Kidney capillary endothelial cell (primary cell): ENCODE measurements at regions not wholly inside any gene's neighbourhood (a gene's known extent, or its start where the extent isn't known, plus 50 kb on each side); places are given as distances from the start of the nearest gene placed in this dataset.

Source experiments
- DNase-seq: peaks from one replicate; pipeline ENCODE4 v3.0.0-alpha.2; 2018; ENCODE audit warnings: low spot score

GRCh38 chr12:39047539-39048262 is 142.3 kb upstream of the CPNE8 start:
- no peak for DNase-seq

DNA sequence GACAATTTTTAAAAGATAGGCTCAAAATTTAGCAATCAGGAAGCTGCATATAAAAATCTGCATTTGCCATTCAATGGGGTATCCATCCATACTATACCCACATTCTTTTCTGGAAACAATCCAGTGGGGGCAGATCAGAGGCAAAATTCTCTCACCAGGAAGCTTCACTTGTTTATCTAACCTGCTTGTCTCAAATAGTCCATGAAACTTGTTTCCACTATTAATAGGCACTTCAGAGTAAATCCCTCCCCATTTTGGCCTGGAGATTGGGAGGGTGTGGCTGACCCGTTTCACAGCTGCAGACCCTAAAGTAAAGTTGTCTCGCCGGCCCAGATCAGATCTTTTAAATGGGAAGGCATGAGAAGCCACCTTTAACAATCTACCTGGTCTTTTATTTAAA is 139.4 kb upstream of the CPNE8 start:
- no peak for DNase-seq

- DNase-seq, result no peak
Observed at GRCh38 chr12:39043424-39043822, 138.0 kb upstream of the CPNE8 start.

DNA sequence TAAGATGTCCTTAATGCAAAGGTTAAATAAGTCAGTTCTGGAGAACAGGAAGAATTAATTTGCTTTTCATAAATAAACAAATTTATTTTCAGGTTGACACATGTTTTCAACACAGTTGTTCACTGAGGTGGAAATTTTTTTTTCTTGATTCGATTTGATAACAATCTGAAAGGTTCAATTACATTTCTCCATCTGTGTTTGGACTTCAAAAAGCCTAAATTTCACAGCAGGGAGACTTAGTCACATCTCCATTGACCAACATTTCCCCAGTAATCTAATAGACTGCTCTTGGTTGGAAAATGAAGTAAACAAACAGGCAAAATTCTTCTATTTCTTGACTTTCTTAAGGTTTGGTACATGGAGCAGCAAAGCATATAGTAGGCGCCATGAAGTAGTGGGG is 134.9 kb upstream of the CPNE8 start:
- no peak for DNase-seq

GRCh38 chr12:39037115-39037514 is 131.7 kb upstream of the CPNE8 start:
- no peak for DNase-seq

DNA sequence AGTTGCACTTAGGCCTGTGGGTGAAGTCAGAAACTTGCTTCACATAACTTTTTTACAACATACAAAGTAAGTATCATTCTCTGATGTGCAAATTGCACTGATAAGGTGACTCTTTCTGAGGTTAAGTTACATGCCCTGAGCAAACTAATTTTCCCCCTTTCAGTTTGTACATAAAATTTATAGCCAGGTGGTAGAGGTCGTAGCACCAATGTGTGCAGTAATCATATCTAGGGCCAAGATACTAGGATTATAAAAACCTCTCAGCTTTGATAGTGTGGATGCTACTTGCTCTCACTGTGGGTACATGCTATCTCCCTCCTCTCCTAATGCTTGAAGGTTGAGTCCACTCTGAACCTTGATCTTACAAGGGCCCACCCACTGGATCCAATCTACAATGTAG is 130.7 kb upstream of the CPNE8 start:
- DNase-seq, result no peak

DNA sequence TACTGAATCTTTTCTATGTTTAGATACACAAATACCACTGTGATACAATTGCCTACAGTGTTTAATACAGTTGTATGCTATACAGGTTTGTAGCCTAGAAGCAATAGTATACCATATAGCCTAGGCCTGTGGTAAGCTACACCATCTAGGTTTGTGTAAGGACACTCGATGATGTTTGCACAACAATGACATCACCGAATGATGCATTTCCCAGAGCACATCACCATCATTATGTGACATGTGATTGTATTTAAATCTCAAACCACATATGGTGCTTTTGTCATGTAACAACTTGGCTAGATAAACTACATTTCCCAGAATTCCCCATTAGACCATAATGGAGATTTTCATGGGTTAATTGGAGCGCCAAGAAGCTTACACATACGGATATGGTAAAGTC is 128.4 kb upstream of the CPNE8 start:
- DNase-seq, result no peak

- DNase-seq, result no peak
Observed at GRCh38 chr12:39032448-39032847, 127.1 kb upstream of the CPNE8 start.

DNA sequence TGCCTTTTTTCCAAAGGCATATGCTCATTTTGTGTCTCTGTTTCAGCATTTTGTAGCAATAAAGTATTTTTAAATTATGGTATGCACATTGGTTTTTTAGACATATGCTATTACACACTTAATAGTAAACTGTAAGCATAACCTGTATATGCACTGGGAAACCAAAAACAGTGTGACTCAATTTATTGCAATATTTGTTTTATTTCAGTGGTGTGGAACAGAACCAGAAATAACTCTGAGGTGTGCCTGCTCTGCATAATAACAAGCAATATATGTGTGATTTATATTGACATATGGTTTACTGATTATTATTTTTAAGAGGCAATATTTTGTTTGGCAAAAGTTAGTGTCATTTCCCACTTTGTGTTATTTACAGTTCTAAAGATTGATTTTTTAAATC is 126.6 kb upstream of the CPNE8 start:
- DNase-seq, result no peak

DNA sequence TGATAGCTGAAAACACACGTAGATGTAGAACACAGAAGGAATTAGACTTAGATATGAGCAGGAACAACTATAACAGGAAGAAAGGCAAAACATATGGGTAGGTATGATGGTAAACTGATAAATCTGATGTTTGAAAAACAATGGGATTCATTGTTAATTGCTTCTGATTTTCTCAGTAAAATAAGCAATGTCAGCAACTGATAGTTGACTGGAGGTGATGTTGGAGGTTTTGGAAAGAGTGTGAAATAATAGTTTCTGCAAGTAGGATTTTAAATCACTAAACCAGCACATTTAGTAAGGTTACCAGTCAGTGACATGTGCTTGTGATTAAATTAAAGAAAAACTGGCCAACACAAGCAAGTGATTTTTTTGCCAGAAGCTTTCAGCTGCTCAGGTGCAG is 123.0 kb upstream of the CPNE8 start:
- no peak for DNase-seq

- no peak for DNase-seq
Observed at GRCh38 chr12:39012870-39013269, 107.5 kb upstream of the CPNE8 start.

GRCh38 chr12:39011166-39011565 is 105.8 kb upstream of the CPNE8 start:
- no peak for DNase-seq

- no peak for DNase-seq
Observed at GRCh38 chr12:39010406-39010805, 105.0 kb upstream of the CPNE8 start.

DNA sequence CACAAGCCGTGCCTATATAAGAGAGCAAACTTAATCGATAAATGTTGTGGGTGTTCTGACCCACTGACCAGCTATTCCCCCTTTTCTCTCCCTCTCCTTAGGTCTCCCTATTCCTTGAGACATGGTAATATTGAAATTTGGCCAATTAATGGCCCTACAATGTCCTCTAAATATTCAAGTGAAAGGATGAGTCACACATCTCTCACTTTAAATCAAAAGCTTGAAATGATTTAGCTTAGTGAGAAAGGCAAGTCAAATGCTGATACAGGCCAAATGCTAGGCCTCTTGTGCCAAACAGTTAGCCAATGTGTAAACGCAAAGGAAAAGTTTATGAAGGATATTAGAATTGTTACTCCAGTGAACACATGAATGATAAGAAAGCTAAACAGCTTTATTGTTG is 102.2 kb upstream of the CPNE8 start:
- no peak for DNase-seq

DNA sequence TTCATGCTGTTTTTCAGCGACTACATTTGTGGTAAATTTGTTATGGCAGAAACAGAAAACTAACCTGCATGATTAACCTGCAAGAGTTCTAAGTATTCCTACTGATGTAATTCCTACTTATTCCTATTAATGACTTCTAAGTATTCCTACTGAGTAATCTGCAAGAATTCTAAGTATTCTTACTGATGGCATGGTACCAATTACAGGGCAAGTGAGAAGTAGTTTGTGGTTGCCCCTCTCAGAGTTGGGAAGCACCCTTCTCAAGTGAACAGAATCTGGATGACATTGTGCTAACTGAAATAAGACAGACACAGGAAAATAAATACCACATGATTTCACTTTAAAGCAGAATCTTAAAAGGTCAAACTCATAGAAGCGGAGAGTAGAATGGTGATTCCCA is 100.9 kb upstream of the CPNE8 start:
- DNase-seq, result no peak

DNA sequence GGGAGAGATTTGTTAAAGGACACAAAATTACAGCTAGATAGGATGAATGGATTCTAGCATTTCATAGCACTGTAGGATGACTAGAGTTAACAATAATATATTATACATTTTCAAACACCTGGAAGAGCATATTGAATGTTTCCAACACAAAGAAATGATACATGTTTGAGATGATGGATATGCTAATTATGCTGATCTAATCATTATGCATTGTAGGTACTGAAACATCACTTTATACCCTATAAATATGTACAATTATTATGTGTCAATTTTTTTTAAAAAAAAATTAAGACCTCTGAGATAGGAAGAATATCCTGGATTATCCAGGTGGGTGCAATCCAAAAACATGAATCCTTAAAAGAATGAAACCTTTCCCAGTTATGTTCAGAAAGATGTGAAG is 100.3 kb upstream of the CPNE8 start:
- no peak for DNase-seq

DNA sequence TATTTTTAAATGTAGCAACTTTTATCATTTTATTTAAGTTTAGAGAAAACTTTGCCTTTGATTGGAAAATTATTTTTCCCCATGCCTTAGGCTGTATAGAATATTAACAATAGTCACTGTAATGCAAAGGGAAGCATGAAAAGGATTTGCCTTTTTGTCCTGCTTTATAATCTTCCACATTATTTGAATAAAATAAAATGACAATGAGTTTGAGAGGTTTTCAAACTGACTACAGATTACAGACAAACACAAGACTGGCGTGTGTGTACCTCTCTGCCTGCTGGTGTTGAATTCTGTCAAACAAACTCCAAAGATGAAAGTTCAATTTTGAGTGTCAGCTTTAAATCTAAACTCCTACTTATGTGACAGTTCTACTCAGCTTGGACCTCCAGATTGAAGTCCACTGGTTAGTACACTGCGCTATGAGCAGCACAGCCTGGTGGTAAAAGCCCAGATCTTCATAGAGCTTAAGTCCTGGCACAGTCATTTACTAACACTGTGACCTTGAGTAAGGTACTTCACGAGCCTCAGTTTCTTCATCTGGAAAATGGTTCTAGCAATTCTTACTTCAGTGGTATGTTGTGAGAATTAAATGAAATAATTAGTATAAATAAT is 98.3 kb upstream of the CPNE8 start:
- no peak for DNase-seq

DNA sequence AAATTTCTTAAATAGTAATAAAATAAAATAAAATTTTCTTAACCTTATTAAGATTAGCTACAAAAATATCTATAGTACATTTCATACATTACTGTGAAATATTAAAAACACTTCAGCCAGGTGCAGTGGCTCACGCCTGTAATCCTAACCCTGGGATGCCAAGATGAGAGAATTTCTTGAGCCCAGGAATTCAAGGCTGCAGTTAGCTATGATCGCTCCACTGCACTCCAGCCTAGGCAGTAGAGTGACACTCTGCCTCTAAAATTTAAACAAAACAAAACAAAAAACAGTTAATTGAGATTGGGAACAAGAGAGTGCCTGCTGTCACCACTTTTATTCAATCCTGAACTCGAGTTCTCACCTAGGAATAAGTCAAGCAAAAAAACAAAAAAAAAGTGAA is 95.0 kb upstream of the CPNE8 start:
- no peak for DNase-seq

DNA sequence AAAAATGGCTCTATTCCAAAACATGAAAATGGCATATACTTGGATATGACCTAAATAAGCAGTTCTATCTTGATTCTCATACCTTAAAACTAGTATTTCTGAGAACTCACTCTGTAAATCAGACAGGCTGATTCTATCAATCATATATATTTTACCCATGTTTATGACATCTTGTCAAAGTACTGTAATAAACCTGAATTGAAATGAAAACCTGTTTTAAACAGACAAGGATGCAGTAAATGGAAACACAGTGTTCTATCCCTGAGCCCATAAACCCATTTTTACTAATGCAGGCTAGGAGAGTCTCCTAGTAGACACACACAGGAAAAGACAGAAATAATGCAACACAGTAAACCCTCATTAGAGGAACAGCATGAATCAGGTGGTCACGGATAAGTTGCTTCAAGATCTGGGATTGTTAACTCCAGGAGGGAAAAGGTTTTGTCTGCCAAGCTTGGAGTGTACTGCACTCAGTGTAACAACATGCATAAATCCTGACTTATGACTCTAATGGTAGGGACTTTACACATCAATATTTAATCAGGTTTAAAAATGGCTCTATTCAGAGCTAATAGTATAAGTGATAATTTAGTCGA is 93.6 kb upstream of the CPNE8 start:
- DNase-seq, result no peak

- DNase-seq, result no peak
Observed at GRCh38 chr12:38995249-38995648, 89.9 kb upstream of the CPNE8 start.

GRCh38 chr12:38985961-38986360 is 80.6 kb upstream of the CPNE8 start:
- no peak for DNase-seq

DNA sequence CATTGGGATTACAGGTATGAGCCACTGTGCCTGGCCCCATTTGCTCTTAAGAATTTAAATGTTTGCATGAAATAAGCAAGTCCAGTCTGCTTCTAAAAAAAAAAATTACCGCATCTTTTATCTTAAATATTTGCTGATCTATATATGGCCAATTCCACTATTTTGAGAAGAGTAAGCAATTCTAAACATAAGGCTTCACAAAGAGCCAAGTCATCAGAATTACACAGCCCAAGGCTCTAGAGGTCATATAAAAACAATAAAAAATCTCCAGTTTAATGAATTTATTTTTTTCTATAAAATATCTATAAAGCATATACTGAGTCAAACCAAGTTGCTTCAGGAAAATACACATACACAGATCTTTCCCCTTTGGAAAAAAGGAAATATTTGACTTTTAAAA is 79.0 kb upstream of the CPNE8 start:
- no peak for DNase-seq

GRCh38 chr12:38983117-38983571 is 77.8 kb upstream of the CPNE8 start:
- DNase-seq, result no peak

DNA sequence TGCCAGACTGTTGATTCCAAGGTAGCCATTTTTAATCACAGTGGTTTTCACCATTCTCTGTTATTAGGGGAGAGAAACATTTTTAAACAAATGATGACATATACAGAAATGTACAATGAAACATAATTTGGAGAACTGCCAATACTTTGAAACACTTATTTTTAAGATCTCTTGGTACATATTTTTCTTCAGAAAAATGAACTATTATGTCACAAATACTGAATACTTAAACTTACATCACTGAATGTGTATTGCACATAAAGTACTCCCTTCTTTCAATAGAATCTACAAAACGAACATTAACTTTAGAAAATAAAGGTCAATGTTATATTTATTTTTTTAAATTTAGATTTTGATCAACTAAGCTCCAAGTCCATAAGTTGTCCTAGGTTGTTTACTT is 71.7 kb upstream of the CPNE8 start:
- DNase-seq, result no peak
